ENCODE measurements at regions not wholly inside any gene's neighbourhood (a gene's known extent, or its start where the extent isn't known, plus 50 kb on each side); places are given as distances from the start of the nearest gene placed in this dataset.

GRCh38 chr2:75952173-75952572 is 241.5 kb upstream of the GCFC2 start:
- no peak for TF ChIP-seq CTCF (IDR thresholded peaks at IDR 0.05; ENCODE audit: insufficient read depth, low read length, poor library complexity, severe bottlenecking)
- no peak for TF ChIP-seq EZH2phosphoT487 (conservative IDR thresholded peaks at IDR 0.05; ENCODE audit: low read length)
